Gastrocnemius medialis (tissue), 4 donors: ENCODE measurements at regions not wholly inside any gene's neighbourhood (a gene's known extent, or its start where the extent isn't known, plus 50 kb on each side); places are given as distances from the start of the nearest gene placed in this dataset.

Experiments used
- ATAC-seq, 2 donors: fragments of 150-250 bp; one replicate each; pipeline ENCODE4 v1.9.1; 2016
- DNase-seq, 2 donors: peaks; one replicate each; pipeline ENCODE4 v3.0.0-alpha.2; 2019
- H3K27ac ChIP-seq, 4 donors: fragments of 200-600 bp; sonication (generic); 1 replicate in 1 of 4; 2 replicates in 3 of 4; pipeline ENCODE4 v1.5.1; 2016 to 2018; ENCODE audit warnings: mild to moderate bottlenecking in 2 of 4, moderate library complexity in 1 of 4
- H3K27me3 ChIP-seq, 3 donors: fragments of 200-600 bp; sonication (generic) in 2 of 3; 1 replicate in 1 of 3; 2 replicates in 2 of 3; pipeline versions ENCODE4 v1.5.1 to v1.6.0; 2016 to 2019; ENCODE audit warnings: mild to moderate bottlenecking in 1 of 3, moderate library complexity in 1 of 3
- H3K36me3 ChIP-seq, 2 donors: fragments of 200-600 bp; sonication (generic) in 1 of 2; one replicate each; pipeline ENCODE4 v1.5.1; 2017 to 2018
- H3K4me1 ChIP-seq, 2 donors: fragments of 200-600 bp; sonication (generic) in 1 of 2; one replicate each; pipeline ENCODE4 v1.5.1; 2016 to 2017; ENCODE audit warnings: mild to moderate bottlenecking in 2 of 2
- H3K4me3 ChIP-seq, 4 donors: fragments of 200-600 bp; sonication (generic) in 3 of 4; 1 replicate in 1 of 4; 2 replicates in 3 of 4; pipeline ENCODE4 v1.5.1; 2016 to 2019; ENCODE audit warnings: mild to moderate bottlenecking in 2 of 4
- H3K9me3 ChIP-seq, 3 donors: fragments of 200-600 bp; sonication (generic) in 2 of 3; 1 replicate in 1 of 3; 2 replicates in 2 of 3; pipeline ENCODE4 v1.5.1; 2016 to 2019
- POLR2A ChIP-seq, 2 donors: fragments of 450-650 bp; IDR thresholded peaks; one replicate each; pipeline ENCODE4 v1.6.1; 2017; ENCODE audit warnings: antibody characterized with exemption in 2 of 2, mild to moderate bottlenecking in 2 of 2, moderate library complexity in 2 of 2
- in situ Hi-C, 4 donors: fragments of 200-750 bp; cut with MboI; loops; one replicate each; pipeline versions ENCODE4 v1.15.0 to v1.8.0; 2017; ENCODE audit warnings: low sequenced_read_pairs in 4 of 4
- intact Hi-C: fragments of 100-400 bp; cut with DNase I; formaldehyde crosslinking; loops from one replicate; pipeline ENCODE4 v1.15.1; 2023; ENCODE audit warnings: low total_unique reads
- TF ChIP-seq, protein P1 (sequence below), 5 experiments: fragments of 450-650 bp in 3 of 5; fragments of 200-600 bp in 2 of 5; sonication (generic) in 2 of 5; IDR thresholded peaks in 4 of 5; conservative IDR thresholded peaks in 1 of 5; 1 replicate in 4 of 5; 2 replicates in 1 of 5; pipeline ENCODE4 v1.5.1; 2016 to 2019; ENCODE audit warnings: antibody characterized with exemption in 5 of 5, mild to moderate bottlenecking in 3 of 5, moderate library complexity in 3 of 5

DNA sequence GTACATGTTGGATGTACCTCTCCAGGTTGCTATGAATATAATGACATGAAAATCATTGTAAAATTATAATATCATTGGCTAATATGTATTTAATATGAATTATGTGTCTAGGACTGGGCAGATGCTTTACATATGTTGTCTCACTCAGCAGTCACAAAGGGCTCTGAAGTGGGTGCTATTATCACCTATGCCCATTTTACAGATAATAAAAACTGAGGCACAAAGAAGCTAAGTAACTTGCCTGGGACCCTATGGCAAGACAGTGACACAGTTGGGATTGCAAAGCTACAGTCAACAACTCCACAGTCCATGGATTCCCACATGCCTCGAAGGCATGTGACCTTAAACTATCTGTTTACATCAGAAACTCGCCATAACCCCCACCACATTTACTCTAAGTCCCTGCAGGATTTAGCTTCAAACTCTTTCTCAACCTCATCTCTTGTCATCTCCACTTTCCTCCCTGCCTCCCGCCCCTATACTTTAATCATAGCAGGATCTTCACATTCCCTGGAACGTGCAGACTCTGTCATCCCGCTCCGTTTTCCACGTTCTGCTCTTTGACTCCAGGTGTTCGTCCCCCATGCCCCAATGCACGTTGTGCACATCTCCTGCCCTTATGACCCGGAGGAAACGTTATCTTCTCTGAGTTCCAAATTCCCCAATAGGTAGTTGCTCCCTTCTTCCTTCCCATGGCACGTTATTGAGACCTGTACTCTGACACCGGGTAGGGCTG is 143.0 kb upstream of the NRIP1 start:
- Histone ChIP-seq H3K4me1 (no peaks in the 10 kb centered on the region), H3K36me3 (no peaks in the 10 kb centered on the region), H3K4me3 (no peak overlapping the region), H3K9me3 (no peaks in the 10 kb centered on the region), H3K27me3 (no peaks in the 10 kb centered on the region), H3K27ac (no peak overlapping the region)
- TF ChIP-seq POLR2A (IDR thresholded peaks at IDR 0.05): no peak
- TF ChIP-seq, protein P1, sequence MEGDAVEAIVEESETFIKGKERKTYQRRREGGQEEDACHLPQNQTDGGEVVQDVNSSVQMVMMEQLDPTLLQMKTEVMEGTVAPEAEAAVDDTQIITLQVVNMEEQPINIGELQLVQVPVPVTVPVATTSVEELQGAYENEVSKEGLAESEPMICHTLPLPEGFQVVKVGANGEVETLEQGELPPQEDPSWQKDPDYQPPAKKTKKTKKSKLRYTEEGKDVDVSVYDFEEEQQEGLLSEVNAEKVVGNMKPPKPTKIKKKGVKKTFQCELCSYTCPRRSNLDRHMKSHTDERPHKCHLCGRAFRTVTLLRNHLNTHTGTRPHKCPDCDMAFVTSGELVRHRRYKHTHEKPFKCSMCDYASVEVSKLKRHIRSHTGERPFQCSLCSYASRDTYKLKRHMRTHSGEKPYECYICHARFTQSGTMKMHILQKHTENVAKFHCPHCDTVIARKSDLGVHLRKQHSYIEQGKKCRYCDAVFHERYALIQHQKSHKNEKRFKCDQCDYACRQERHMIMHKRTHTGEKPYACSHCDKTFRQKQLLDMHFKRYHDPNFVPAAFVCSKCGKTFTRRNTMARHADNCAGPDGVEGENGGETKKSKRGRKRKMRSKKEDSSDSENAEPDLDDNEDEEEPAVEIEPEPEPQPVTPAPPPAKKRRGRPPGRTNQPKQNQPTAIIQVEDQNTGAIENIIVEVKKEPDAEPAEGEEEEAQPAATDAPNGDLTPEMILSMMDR (IDR thresholded peaks at IDR 0.05 in 4 of 5, conservative IDR thresholded peaks at IDR 0.05 in 1 of 5): no peak
- DNase-seq (no peak), ATAC-seq (no peak)
- intact Hi-C loops: no loop called here
- in situ Hi-C loops: no loop called here

DNA sequence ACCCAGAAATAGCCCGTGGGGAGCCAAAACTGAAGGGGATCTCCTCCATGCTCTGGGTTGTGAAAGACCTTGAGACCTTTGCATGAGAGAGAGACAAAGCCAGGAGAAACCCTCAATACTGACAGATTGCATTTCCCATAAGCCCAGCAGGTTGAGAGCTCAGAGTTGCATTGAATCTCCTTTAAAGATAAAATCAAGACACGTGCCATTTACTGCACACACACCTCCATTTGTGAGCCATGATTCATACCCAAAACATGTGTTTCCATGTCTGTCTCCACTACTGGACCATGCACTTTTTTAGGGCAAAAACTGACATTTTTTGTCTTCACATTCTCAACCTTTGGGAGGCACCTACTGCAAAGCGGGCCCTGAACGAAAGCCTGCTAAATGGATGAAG is 144.0 kb upstream of the NRIP1 start:
- TF ChIP-seq, protein P1 (IDR thresholded peaks at IDR 0.05 in 4 of 5, conservative IDR thresholded peaks at IDR 0.05 in 1 of 5): no peak
- no peak for TF ChIP-seq POLR2A (IDR thresholded peaks at IDR 0.05)

DNA sequence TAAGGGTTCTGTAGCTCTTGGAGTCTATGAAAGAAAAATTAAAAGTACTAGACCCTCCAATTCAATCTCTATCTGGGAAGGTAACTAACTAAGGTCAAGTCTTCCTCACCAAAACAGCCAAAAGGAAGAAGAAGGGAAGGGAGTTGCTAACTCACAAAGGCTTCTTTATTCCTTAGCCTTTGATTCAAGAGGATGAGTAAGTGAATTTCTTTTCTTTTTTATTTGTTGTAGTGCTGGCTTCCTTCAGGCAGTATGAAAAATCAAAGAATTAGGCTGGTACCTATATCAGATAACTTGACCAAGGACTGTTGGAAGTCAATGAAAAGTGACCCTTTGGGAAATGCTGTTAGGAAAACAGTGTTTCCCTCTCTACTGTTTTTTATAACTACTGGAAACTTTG is 144.4 kb upstream of the NRIP1 start:
- Histone ChIP-seq H3K36me3 (no peaks in the 10 kb centered on the region), H3K27me3 (no peaks in the 10 kb centered on the region), H3K9me3 (no peaks in the 10 kb centered on the region), H3K4me1 (no peaks in the 10 kb centered on the region), H3K4me3 (no peak overlapping the region), H3K27ac (no peak overlapping the region)
- no peak for TF ChIP-seq POLR2A (IDR thresholded peaks at IDR 0.05)
- TF ChIP-seq, protein P1 (IDR thresholded peaks at IDR 0.05 in 4 of 5, conservative IDR thresholded peaks at IDR 0.05 in 1 of 5): no peak
- ATAC-seq (no peak), DNase-seq (no peak)
- in situ Hi-C loops (no loop called here), intact Hi-C loops (no loop called here)

More for the DNA sequence above, 144.0 kb upstream of the NRIP1 start:
- ATAC-seq (no peak), DNase-seq (no peak)
- H3K9me3 ChIP-seq: no peaks in the 10 kb centered on the region
- no peak overlapping the region for H3K4me3 ChIP-seq
- in situ Hi-C loops: no loop called here
- no peaks in the 10 kb centered on the region for H3K4me1 ChIP-seq
- no peak overlapping the region for H3K27ac ChIP-seq
- intact Hi-C loops: no loop called here
- no peaks in the 10 kb centered on the region for H3K27me3 ChIP-seq
- no peaks in the 10 kb centered on the region for H3K36me3 ChIP-seq

DNA sequence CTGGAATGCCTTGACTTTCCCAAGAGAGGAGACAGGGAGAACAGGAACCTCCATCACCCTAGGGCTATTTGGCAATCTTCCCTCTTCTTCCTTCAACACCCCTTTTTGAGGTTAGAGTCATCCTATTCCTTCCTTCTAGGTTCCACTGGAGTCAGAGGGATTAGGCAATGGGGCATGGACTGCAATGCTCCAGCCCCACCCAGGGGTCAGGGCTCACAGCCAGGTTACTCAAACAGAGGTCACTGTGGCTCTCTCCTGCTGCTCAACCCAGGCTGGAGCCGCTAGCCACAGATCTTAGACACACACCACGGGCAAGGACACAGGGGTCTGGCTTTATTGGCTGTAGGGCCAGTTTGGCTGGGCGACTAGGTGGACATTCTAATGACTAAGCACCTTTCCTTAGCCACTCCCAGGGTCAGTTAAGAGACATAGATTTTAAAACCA is 145.5 kb upstream of the NRIP1 start:
- Histone ChIP-seq H3K27ac (no peak overlapping the region), H3K36me3 (no peaks in the 10 kb centered on the region), H3K4me3 (no peak overlapping the region), H3K9me3 (no peaks in the 10 kb centered on the region), H3K27me3 (no peaks in the 10 kb centered on the region), H3K4me1 (no peaks in the 10 kb centered on the region)
- TF ChIP-seq, protein P1 (IDR thresholded peaks at IDR 0.05 in 4 of 5, conservative IDR thresholded peaks at IDR 0.05 in 1 of 5): no peak
- TF ChIP-seq POLR2A (IDR thresholded peaks at IDR 0.05): no peak
- peak in 1 of 2 donors; percentile 32 for DNase-seq
- no peak for ATAC-seq
- intact Hi-C loops (no loop called here), in situ Hi-C loops (no loop called here)
